OCI-LY7 (cell line): ENCODE measurements at regions not wholly inside any gene's neighbourhood (a gene's known extent, or its start where the extent isn't known, plus 50 kb on each side); places are given as distances from the start of the nearest gene placed in this dataset.

Experiments used
- CTCF ChIP-seq: fragments of 200-600 bp; sonication (generic); conservative IDR thresholded peaks from 2 replicates; pipeline ENCODE4 v1.5.1; 2014; ENCODE audit warnings: mild to moderate bottlenecking, antibody characterized with exemption, low read length, moderate library complexity, mixed read lengths
- EZH2phosphoT487 ChIP-seq: fragments of 200-600 bp; sonication (generic); IDR thresholded peaks from 2 replicates; pipeline ENCODE4 v1.6.1; 2018; ENCODE audit warnings: low read depth, borderline replicate concordance, mild to moderate bottlenecking, mixed run types, antibody characterized with exemption, low read length, moderate library complexity, mixed read lengths

- TF ChIP-seq CTCF: no peak
- no peak for TF ChIP-seq EZH2phosphoT487
These were observed 274.3 kb downstream of the FGF9 start for GRCh38 chr13:21945195-21945594.
